Anterior cingulate cortex (tissue), 58 donors: ENCODE measurements at regions not wholly inside any gene's neighbourhood (a gene's known extent, or its start where the extent isn't known, plus 50 kb on each side); places are given as distances from the start of the nearest gene placed in this dataset.
"Not testable (repeated sequence)": the region's sequence is repeated elsewhere in the genome, so short reads cannot be mapped to it uniquely, and the experiment has no call there.

Experiments
- DNase-seq, 58 donors: peaks; one replicate each; lab custom pipeline; 2025; lab: John Stamatoyannopoulos, UW

DNA sequence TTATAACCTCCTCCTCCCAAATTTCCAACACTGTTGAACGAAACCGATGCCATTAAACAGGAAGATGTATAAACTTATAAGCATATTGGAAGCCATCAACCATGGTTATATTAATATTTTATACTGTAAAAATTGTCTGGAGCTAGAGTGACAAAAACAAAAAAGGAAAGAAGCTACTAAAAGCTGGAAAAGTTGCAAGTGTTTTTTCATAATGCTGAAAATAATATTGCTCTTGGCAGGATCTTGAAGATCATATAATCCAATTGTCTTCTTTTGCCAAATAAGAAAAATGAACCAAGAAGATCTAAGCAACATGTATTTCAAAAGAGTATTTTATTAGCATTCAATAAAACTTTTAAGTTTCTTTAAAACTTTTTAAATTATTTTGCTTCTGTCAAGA lies 268.9 kb upstream of the HSF2 start:
- DNase-seq, result no peak

DNA sequence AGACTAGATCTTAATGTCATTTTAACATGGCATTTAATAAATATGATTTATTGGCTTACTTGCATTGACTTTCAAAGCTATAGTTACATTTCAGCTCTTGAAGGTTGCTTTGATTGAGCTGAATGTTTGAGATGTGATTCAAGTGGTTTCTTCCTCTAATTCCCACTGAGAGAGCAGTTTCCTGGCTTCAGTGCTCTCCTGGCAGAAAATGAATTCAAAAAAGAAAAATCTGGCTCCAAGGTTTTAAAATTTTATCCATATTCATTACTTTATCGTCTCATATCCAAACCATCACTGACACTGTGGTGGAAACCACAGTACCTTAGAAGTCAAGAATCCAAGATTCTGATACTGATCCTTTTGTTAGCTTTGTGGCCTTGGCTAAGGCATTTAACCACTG lies 263.1 kb upstream of the HSF2 start:
- DNase-seq, result no peak

DNA sequence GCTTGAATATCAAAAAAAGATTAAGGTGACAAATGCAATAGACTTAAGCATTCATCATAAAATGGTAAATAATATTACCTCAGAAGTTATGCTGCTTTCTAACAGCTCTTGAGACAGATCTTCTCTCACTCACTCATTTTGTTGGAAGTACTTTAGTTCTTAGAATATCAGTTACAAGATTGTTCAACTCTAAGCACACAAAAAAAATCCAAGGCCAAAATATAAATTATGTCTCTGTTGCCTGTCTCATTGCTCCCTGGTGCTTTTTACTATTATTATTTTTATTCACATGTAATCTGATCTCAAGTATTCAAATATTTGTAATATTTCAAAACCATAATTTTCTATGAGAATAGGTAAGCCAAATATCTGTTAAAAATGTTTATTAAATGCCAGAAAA lies 259.4 kb upstream of the HSF2 start:
- DNase-seq, result no peak

DNA sequence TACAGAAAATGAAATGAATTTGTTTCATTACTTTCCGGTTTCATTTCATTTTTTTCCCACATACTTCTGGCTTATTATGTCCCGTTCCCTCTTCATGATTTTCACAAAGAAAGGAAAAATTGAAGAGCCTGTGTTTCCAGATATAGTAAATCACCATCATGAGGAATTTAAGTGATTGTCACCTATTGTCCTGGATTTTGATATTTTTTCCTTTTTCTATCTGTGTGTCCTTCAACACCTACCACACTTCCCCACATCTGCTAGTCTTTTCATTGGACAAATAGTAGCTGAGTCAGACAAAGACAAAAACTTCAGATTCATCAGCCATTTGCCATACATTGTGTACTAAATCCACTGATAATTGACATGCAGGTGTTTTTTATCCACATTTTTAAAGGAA lies 258.2 kb upstream of the HSF2 start:
- no peak for DNase-seq

DNA sequence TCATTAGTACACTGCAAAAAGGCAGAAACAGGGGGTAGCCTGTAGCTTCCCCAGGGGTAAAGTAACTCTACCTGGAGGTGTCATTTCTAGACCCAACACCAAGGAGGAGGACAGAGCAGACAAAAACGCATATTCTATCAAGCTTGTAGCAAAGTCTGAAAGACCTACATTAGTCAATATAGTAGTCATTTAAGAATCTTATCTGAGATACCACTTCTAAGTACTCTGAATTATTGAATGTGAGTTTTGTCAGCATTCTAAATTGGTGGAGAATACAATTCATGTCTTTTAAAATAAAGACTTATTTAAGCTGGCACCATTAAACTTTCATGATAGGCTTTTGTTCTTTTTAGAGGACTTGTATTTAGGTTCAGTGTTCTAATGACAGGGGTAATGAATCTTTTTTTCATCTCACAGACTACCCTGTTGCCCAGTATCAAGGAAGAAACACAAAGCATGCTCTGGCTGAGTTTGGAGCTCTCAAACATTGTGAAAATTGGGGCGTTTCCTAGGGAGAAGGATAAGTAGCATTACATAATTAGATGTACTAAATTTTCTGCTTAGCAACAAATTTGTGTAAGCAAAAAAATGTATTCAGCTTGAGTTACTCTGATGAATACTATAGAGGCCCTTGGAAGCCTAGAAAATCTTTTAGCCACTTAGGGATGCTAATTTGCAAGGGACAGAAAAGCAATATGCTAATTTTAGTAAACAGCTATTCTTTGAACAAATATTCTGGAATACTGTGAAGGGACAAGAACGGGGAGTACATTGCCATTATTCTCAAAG lies 255.4 kb upstream of the HSF2 start:
- peak in 11 of 58 donors; percentile 1 to 69 (median 9) for DNase-seq

DNA sequence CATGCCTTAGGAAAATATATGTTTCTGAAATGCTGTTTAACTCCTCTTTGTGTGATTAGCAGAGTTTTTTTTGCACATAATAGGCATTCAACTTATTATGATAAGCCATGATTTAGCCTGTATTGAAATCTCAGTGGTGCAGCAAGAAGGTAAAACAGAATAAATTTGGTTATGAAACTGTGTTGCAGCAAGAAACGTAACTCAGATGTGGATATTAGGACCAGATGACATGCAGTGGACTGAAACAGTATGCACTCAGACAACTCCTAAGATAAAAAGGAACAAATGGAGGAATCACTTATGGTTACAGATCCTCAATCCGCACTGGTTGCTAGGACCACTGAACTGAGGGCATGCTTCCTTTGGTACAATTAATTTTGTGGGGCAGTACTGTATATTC lies 254.2 kb upstream of the HSF2 start:
- DNase-seq, result no peak

DNA sequence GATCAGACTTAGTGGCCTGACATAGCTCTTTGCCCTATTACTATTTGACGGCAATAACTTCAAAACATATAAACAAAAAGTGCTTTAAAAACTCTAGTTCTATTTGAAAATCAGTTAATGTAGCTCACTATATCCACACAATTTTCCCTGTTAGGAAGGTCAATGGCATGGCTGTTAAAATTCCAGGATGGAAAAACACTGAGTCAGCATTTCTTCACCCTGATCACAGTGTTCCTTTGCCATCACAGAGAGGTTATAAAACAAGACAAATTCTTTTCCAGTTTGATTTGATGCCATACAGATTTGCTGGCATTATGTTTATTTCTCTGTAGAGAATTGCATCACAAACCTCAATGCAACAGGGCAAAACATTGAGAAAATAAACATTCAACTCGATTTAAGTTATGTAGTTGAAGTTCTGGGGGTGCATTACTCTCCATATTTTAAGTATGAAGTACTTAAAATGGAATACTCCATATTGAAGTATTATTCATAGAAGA lies 253.7 kb upstream of the HSF2 start:
- DNase-seq, result no peak

DNA sequence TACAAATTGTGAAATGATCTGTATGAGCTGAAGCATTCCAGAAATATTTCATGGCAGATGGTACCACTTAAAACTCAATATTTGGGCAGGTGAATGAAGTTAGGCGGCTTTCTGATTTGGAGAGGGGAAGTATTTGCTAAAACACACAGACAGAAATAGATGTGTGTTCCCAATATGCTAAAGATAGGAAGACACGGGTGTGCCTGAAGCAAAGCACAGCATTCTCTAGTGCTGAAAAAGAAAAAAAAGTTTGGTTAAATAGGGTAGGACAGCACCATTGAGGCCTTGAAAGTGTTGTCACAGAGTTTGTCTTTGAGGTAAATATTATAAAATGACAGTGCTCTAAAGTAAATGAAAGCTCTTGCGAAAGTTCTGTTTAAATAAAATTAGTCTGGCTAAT lies 252.2 kb upstream of the HSF2 start:
- no peak for DNase-seq

DNA sequence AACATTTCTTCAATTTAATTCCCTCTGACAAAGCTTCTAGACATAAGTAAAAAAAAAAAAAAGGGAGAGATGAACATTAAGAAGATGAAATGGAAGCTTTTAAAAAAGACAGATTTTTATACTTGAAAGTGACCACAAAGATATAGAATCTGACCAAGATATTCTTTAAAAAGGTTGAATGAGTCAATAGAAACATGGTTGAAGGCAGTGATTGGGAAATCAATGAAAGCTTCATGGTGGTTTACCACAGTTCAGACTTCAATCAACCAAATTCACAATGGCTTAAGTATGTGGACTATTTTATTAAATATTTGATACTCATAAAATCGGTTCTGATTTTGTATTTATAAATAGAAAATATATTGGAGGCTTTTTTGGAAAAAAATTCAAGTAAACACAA lies 248.4 kb upstream of the HSF2 start:
- DNase-seq, result no peak

DNA sequence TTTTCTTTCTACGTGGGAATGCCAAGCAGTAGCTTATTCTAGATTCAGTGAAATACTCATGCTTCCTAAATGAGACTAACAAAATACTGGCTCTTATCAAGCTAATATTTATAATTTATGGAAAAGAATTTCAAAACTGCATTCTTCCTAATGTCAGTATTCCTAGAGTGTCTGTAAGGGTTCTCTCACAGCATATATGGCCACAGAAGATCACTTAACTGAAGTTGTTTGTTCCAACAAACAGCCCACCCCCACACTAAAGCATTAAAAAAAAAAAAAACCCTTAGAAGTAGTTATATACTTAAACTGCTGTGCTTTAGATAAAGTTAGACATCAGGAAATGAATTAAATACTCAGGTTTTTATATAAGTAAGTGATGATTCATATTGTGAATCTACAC lies 247.7 kb upstream of the HSF2 start:
- DNase-seq, result no peak

DNA sequence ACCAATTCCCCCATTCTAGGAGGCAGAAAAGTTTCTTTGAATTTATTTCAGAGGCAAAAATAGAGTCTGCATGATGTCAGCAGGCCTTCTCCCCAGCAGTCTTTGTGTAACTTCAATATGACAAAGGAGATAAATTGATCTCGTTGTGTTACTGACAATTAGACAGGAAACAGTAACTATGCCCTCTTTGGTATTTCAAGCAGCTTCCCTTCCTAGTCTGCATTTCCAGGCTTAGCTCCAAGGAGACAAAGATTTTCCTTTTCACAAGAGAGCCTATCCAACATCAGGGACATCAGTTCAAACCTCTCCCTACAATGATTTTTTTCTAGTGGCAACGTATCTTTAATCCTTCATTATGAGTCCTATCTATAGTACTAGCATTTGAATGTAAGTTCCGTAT lies 245.9 kb upstream of the HSF2 start:
- no peak for DNase-seq

DNA sequence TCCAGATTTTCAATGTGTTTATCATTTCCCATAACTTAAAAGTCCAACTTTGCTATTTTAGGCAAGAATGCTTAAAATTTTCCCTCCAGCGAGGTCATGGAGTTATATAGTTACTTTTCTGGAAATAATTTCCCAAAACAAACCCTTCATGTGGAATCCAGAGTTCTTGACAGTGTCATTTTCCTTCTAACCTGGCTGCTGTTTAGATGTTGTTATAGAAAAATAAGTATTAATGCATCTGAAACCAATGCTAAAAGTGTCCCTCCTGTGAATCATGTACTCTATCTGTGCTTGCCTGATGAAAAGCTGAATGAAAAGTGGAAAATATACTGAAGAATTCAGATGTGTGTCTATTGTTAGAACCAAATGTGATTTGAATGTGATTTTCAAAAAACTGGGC lies 245.3 kb upstream of the HSF2 start:
- DNase-seq, result no peak

DNA sequence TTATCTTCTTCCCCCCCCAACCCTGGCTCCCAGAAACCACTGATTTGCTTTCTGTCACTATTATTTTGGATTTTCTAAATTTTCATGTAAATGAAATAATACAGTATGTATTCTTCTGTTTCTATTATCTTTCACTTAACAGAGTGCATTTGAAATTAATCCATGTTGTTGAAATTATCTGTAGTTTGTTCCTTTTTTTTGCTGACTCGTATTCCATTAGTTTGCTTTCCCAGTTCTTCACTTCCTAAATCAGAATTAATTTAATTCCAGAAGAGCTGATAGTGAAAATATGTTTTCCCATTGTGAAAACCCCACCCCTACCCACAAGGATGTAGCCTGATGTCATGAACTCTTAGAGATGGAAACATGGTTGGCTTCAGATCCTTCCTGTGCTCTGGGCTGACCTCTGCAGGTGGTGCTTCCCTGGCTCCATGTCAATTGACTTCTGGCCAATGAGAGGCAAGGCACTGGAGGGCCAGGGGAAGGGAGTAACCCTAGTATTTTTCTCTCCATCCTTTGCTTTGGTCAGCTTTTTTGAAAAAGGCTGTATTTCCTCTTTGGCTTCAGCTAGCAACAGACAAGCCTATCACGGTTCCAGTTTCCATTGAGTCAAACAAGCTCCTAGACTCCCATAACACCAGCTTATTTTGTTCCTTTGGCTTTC lies 244.4 kb upstream of the HSF2 start:
- DNase-seq, result no peak

DNA sequence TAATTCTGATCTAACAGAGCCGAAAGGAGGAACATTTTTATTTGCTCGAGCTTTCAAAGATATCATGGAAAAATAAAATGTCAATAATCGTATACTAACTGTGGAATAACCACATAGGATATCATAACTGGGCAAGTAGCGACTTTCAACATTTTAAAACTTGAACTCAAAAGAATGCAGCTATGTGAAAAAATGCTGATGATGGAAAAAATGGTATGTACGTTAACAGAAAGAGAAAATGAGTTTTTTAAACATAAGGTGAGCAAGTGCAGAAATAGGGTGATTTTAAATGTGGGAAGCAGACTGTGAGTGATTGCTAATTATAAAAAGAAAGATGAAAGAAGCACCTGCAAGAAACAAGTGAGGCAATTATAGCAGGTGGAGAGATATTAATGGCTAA lies 238.3 kb upstream of the HSF2 start:
- no peak for DNase-seq

DNA sequence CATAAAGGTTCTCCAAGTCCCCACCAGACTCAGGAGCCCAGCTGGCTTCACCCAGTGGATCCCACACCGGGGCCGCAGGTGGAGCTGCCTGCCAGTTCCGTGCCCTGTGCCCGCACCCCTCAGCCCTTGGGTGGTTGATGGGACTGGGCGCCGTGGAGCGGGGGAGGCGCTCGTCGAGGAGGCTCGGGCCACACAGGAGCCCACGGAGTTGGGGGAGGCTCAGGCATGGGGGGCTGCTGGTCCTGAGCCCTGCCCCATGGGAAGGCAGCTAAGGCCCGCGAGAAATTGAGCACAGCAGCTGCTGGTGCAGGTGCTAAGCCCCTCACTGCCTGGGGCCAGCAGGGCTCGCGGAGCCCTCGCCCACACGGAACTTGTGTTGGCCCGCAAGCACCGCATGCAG lies 234.4 kb upstream of the HSF2 start:
- no peak for DNase-seq

DNA sequence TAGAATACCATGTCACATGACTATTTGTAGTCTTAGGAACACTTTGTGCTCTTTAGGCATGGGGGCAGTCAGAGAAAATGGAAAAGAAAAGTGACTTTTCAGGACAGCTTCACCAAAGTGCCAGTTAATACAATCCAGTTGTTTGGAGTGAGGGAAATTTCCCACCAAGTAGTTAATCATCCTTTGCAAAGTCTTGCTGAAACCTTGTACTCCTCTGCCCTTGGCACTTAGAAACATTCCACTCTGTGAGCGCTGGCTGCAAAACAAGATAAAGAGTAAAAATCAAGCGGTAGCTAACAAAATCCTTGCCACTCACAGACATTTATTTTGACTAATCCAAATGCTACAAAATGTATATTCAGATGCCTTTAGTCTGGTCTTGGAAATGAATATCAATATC lies 229.2 kb upstream of the HSF2 start:
- DNase-seq, result no peak

DNA sequence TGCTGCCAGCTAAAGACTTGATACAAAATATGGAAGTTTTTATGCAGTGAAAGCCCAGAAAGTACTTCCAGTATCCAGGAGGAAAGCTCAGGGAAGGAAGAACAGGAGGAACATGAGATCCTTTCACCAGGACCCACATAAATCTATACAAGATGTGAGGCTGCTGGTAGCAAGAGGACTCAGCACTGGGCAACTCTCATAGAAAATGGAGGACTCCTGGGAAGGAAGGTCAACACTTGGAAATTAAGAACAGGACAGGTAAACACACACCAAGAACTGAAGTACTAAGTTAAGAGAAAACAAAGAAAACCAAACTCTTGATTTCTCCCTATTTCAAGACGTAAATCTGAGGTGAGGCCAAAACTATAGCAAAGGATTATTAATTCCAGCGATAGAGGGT lies 220.5 kb upstream of the HSF2 start:
- no peak for DNase-seq

DNA sequence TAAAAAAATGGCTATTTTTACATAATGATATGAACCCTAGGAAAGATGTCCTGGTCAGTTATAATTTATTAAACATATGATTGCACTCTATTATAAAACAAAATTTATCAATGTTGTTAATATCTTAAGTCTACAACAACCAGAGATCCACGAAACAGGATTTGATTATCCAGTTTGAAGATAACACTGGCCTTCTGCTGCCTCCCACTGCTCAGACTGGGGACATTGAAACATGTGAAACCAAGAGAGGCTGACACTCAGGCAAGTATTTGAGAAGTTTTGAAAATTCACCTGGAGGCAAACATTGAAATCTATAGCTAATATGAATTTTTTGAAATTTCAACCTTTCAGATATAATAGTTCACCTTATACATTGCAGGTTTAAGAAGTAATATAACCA lies 219.3 kb upstream of the HSF2 start:
- DNase-seq, result peak in 2 of 58 donors; percentile 3 to 9

DNA sequence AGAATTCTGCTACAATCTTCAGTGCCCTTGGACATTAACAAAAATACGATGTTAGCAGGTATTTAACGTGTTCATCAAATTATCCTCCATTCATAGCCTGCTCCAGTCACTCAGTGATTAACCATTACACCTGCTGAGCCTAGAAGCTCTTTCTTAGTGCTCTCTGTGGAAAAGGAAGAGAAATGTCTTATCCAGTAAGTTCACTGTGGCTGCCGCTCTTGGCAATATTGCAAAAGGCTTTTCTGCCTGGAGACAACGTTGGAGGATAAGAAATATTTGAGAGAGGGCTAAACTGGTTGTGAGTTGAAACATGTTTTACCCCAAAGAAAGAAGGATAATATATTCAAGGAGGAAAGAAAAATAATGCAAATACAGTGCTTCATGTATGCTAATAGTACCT lies 217.4 kb upstream of the HSF2 start:
- DNase-seq, result no peak

DNA sequence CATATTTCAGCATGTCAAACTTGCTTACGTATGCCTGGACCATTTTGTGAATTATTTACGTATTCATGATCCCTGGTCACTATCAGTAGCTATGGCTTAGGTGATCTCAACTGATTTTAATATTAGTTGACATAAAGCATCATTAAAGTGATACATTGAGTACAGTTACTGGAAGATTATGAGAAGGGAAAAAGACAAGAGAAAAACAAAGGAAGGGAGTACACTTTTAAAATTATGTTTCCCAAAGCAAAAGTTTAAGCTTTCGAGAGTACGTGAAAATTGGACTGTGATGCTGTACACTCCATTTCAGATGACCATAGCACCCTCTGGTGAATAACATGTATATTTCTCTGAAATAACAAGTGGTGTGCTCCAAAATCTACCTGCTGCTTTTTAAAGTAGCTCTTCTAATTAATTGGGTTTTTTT lies 215.0 kb upstream of the HSF2 start:
- DNase-seq, result no peak

DNA sequence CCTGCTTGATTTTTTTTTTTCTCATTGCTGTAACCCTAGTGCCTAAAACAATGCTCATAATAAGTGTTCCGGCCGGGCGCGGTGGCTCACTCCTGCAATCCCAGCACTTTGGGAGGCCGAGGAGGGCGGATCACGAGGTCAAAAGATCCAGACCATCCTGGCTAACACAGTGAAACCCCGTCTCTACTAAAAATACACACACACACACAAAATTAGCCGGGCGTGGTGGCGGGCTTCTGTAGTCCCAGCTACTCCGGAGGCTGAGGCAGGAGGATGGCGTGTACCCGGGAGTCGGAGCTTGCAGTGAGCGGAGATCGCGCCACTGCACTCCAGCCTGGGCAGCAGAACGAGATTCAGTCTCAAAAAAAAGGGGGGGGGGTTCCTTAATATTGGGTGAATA lies 214.0 kb upstream of the HSF2 start:
- not testable (repeated sequence) for DNase-seq

DNA sequence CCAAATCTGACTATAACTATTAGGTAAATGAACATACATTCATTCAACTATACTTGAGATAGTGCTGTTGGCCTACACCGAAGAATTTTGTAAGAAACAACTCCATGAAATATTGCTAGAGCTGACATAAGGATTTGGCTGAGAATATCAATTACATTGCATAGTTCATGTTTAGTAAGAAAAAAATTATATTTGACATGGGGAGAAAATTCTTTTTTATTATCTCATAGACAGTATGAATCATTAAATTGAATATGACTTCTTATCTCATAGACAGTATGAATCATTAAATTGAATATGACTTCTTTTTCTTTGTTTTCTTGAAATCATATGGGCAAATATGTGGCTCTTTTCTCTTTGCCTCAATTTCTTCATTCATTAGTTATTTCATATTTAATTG lies 212.3 kb upstream of the HSF2 start:
- DNase-seq, result no peak
